ENCODE measurements at regions not wholly inside any gene's neighbourhood (a gene's known extent, or its start where the extent isn't known, plus 50 kb on each side); places are given as distances from the start of the nearest gene placed in this dataset.
"Not testable (repeated sequence)": the region's sequence is repeated elsewhere in the genome, so short reads cannot be mapped to it uniquely, and the experiment has no call there.

DNA sequence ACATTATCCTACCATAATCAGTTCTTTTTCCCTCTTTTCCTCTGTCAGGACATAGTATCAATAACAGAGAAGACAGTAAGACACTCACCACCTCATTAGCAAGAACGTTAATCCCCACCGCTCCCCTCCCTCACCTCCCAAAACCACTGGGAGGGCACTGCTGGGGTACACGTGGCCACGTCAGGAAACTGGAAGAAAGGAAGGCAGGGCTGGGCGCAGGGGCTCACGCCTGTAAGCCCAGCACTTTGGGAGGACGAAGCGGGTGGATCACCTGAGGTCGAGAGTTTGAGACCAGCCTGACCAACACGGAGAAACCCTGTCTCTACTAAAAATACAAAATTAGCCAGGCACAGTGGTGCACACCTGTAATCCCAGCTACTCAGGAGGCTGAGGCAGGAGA is 142.3 kb downstream of the OR4M2 start:
- TF ChIP-seq, protein P1, sequence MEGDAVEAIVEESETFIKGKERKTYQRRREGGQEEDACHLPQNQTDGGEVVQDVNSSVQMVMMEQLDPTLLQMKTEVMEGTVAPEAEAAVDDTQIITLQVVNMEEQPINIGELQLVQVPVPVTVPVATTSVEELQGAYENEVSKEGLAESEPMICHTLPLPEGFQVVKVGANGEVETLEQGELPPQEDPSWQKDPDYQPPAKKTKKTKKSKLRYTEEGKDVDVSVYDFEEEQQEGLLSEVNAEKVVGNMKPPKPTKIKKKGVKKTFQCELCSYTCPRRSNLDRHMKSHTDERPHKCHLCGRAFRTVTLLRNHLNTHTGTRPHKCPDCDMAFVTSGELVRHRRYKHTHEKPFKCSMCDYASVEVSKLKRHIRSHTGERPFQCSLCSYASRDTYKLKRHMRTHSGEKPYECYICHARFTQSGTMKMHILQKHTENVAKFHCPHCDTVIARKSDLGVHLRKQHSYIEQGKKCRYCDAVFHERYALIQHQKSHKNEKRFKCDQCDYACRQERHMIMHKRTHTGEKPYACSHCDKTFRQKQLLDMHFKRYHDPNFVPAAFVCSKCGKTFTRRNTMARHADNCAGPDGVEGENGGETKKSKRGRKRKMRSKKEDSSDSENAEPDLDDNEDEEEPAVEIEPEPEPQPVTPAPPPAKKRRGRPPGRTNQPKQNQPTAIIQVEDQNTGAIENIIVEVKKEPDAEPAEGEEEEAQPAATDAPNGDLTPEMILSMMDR (IDR thresholded peaks at IDR 0.05; ENCODE audit: low read depth, low read length): not testable (repeated sequence)
- not testable (repeated sequence) for TF ChIP-seq POLR2A (IDR thresholded peaks at IDR 0.05; ENCODE audit: extremely low read depth, insufficient read length)
